Kidney epithelial cell (primary cell): ENCODE measurements at regions not wholly inside any gene's neighbourhood (a gene's known extent, or its start where the extent isn't known, plus 50 kb on each side); places are given as distances from the start of the nearest gene placed in this dataset.

Experiments
- DNase-seq: peaks from one replicate; pipeline ENCODE4 v3.0.0-alpha.2; 2010; ENCODE audit warnings: low read depth
- H3K27me3 ChIP-seq: 2 replicates; pipeline ENCODE4 v1.6.0; 2011; ENCODE audit warnings: low read length; ENCODE audit not compliant: control insufficient read depth, insufficient read depth
- H3K36me3 ChIP-seq: 2 replicates; pipeline ENCODE4 v1.5.1; 2011; ENCODE audit warnings: low read length; ENCODE audit not compliant: control insufficient read depth, insufficient read depth
- H3K4me3 ChIP-seq: 2 replicates; pipeline ENCODE4 v1.5.1; 2011; ENCODE audit warnings: low read depth, mild to moderate bottlenecking, control low read depth, low read length
- TF ChIP-seq, protein P1 (sequence below): IDR thresholded peaks from 2 replicates; pipeline ENCODE4 v1.5.1; 2011; ENCODE audit warnings: mild to moderate bottlenecking, moderate library complexity, low read length, control low read depth, inconsistent platforms; ENCODE audit not compliant: insufficient read depth, poor library complexity, severe bottlenecking

DNA sequence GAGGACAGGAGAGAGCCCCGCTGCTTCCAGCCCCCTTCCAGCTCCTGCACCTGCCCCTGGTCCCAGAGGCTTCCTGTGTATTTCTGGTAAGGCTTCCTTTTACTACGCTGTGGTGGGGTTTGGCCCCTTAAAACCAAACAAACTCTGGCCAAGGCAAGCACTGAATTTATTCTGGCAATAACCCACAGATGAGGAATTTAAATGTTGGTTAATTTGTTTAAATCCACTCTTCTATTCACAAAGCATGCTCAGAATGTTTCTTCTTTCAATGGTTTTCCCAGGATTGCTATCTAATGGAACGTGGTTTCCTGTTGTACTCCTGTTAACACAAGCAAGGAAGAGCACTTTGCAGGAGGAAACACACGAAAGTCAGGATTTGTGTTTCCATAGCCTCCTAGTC is 236.5 kb upstream of the FOXQ1 start:
- H3K36me3 ChIP-seq = no peaks in the 10 kb centered on the region
- H3K4me3 ChIP-seq = no peak overlapping the region
- DNase-seq = no peak
- peaks cover 2% of the 10 kb centered on the region for H3K27me3 ChIP-seq
- TF ChIP-seq, protein P1, sequence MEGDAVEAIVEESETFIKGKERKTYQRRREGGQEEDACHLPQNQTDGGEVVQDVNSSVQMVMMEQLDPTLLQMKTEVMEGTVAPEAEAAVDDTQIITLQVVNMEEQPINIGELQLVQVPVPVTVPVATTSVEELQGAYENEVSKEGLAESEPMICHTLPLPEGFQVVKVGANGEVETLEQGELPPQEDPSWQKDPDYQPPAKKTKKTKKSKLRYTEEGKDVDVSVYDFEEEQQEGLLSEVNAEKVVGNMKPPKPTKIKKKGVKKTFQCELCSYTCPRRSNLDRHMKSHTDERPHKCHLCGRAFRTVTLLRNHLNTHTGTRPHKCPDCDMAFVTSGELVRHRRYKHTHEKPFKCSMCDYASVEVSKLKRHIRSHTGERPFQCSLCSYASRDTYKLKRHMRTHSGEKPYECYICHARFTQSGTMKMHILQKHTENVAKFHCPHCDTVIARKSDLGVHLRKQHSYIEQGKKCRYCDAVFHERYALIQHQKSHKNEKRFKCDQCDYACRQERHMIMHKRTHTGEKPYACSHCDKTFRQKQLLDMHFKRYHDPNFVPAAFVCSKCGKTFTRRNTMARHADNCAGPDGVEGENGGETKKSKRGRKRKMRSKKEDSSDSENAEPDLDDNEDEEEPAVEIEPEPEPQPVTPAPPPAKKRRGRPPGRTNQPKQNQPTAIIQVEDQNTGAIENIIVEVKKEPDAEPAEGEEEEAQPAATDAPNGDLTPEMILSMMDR = no peak

DNA sequence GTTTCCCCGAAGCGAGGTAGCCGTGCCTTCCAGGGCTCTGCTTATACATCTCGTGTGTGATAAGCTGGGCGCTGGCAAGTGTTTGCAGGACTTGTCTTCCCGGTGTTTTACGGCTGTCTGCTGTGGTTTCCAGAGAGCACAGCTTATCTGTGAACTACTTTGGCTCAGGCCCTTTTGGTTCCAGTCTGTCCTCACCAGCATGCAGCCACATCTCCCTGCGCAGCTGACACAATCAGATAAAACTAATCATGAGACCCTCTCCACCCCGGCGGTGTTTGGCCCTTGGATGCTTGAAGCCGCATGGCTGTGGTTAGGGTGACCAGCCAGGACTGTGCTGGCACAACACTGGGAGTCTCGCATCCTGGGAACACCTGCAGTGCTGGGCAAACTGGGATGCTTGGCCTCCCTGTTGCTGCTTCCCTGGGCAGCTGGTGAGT is 241.8 kb upstream of the FOXQ1 start:
- Histone ChIP-seq H3K27me3 (no peaks in the 10 kb centered on the region), H3K36me3 (no peaks in the 10 kb centered on the region), H3K4me3 (no peak overlapping the region)
- no peak for DNase-seq
- TF ChIP-seq, protein P1 = no peak

DNA sequence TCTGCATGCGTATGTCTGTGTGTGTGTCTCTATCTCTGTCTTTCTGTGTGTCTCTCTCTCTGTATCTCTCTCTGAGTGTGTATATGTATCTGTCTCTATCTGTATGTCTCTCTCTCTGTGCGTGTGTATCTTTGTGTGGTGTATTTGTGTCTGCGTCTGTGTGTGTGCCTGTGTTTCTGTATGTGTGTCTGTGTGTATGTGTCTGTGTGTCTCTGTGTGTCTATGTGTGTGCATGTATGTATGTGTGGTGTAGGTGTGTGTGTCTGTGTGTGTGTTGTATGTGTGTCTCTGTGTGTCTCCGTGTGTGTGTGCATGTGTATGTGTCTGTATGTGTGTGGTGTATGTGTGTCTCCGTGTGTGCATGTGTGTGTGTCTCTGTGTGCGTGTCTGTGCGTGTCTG is 243.0 kb upstream of the FOXQ1 start:
- no peak overlapping the region for H3K4me3 ChIP-seq
- TF ChIP-seq, protein P1 = no peak
- DNase-seq = no peak
- H3K36me3 ChIP-seq = no peaks in the 10 kb centered on the region
- H3K27me3 ChIP-seq = no peaks in the 10 kb centered on the region

DNA sequence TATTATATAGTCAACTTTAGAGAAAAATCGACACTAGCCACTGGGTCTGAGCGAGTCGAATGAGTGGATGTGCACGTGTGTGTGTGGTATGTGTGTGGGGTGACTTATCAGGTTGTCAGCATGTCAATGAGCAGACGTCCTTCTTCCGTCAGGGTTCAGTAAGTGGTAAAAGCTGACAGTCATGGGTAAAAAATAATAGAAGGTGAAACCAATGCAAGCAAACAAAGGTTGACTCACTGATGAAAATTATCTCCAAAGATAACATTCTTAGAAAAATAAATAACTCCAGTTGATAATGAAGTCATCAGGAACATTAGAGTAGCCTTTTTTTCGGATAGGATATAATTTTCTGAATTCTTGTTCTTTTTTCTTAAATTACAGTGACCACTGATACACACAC is 243.8 kb upstream of the FOXQ1 start:
- peak; percentile 51 for DNase-seq
- TF ChIP-seq, protein P1 = no peak
- Histone ChIP-seq H3K27me3 (no peaks in the 10 kb centered on the region), H3K4me3 (no peak overlapping the region), H3K36me3 (no peaks in the 10 kb centered on the region)

DNA sequence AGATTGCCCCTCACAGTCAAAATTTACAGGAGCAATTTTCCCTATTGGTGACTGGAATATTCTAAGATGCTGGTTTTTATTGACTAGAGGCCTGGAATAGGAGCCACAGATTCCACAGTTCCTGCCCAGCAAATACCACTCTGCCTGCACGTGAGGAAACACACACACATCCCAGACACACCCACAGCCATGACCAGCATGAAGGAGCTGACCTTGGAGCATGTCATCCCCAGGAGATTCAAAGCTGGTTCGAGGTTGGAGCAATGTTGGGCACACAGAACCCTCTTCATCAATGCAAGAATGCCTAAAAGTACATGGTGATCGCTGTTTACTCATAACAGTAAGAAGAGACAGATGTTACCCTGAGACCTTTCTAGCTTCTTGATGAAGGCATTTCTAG is 244.6 kb upstream of the FOXQ1 start:
- TF ChIP-seq, protein P1 = no peak
- H3K36me3 ChIP-seq = no peaks in the 10 kb centered on the region

DNA sequence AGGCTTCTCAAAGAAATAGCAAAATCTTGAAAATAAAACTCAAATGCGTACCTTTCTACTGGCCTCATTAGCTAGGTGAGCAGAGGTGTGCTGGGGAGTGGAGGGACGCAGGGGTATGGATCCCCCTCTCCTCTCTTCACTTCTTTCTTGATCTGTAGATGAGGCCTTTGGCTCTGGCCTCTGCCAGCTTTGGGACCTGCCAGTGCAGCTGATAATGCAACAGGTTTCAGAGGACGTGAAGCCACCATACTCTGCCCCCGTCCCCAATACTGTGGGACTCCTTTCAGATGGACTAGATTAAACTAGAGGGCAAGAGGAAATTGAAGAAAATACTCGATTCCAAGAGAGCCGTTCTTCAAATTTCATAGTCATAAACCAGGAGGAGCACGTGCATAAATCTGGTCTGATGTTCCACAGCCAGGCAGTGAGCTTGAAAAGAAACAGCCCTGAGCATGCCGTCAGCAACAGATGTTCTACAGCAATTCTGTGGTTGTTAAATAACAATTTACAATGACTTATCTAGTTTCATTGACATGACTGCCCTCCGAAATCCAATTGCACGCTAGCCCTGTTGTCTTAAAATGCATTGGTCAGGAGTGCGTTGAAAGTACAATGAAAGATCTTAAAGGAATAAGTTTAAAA is 245.3 kb upstream of the FOXQ1 start:
- TF ChIP-seq, protein P1 = no peak
- H3K27me3 ChIP-seq = no peaks in the 10 kb centered on the region
- H3K36me3 ChIP-seq = no peaks in the 10 kb centered on the region
- no peak overlapping the region for H3K4me3 ChIP-seq
- DNase-seq = no peak

More for the DNA sequence above, 244.6 kb upstream of the FOXQ1 start:
- H3K4me3 ChIP-seq = no peak overlapping the region
- H3K27me3 ChIP-seq = no peaks in the 10 kb centered on the region
- DNase-seq = no peak
